Subcutaneous abdominal adipose tissue (tissue), 5 donors: ENCODE measurements at regions not wholly inside any gene's neighbourhood (a gene's known extent, or its start where the extent isn't known, plus 50 kb on each side); places are given as distances from the start of the nearest gene placed in this dataset.

ENCODE experiments used
- H3K27ac ChIP-seq: one replicate; pipeline ENCODE4 v1.7.0; 2013; ENCODE audit warnings: low read depth, mild to moderate bottlenecking, inconsistent platforms, low read length, moderate library complexity
- H3K27me3 ChIP-seq, 5 donors: one replicate each; pipeline ENCODE4 v1.7.0; 2013; ENCODE audit warnings: low read length in 5 of 5, inconsistent platforms in 1 of 5; ENCODE audit not compliant: control insufficient read depth in 5 of 5, insufficient read depth in 4 of 5
- H3K36me3 ChIP-seq, 5 donors: one replicate each; pipeline ENCODE4 v1.7.0; 2013; ENCODE audit warnings: low read length in 5 of 5; ENCODE audit not compliant: control insufficient read depth in 5 of 5, insufficient read depth in 5 of 5
- H3K4me1 ChIP-seq, 5 donors: one replicate each; pipeline ENCODE4 v1.7.0; 2013; ENCODE audit warnings: low read length in 5 of 5, mild to moderate bottlenecking in 3 of 5, moderate library complexity in 1 of 5; ENCODE audit not compliant: control insufficient read depth in 5 of 5, insufficient read depth in 5 of 5
- H3K4me3 ChIP-seq, 5 donors: one replicate each; pipeline ENCODE4 v1.7.0; 2013; ENCODE audit warnings: low read length in 5 of 5, low read depth in 1 of 5
- H3K9ac ChIP-seq, 5 donors: one replicate each; pipeline ENCODE4 v1.7.0; 2013; ENCODE audit warnings: low read length in 5 of 5, mild to moderate bottlenecking in 4 of 5, moderate library complexity in 3 of 5
- H3K9me3 ChIP-seq, 5 donors: one replicate each; pipeline ENCODE4 v1.7.0; 2013; ENCODE audit warnings: low read length in 5 of 5; ENCODE audit not compliant: control insufficient read depth in 5 of 5
- donor health status: healthy.
- donor health status: healthy.
- donor health status: healthy.
- donor health status: healthy.
- donor health status: healthy.

DNA sequence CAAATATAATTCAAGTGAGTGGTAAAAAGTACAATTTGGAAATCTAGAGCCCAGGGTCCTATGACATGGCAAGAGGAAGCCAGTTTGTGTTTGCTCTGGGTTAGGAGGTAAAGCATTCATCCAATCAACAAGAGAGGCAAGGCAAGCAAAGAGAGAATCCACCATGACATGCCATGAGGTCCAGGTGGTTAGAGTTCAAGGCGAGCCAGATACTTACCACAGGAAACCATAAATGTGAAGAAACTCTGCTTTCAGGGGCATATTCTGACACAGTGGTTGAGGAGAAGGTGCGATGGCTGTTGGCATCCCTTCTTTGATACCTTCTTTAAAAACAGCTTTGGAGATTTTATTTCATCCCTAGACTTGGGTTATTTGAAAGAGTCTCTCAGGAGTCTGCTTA, 193.8 kb upstream of the MAN1A1 start:
- Histone ChIP-seq H3K27me3 (no peaks in the 10 kb centered on the region), H3K9me3 (no peaks in the 10 kb centered on the region), H3K4me1 (peaks cover 2 to 12% (median 10%) of the 10 kb centered on the region in 5 donors), H3K9ac (no peak overlapping the region), H3K4me3 (no peak overlapping the region), H3K36me3 (no peaks in the 10 kb centered on the region), H3K27ac (no peak overlapping the region)

DNA sequence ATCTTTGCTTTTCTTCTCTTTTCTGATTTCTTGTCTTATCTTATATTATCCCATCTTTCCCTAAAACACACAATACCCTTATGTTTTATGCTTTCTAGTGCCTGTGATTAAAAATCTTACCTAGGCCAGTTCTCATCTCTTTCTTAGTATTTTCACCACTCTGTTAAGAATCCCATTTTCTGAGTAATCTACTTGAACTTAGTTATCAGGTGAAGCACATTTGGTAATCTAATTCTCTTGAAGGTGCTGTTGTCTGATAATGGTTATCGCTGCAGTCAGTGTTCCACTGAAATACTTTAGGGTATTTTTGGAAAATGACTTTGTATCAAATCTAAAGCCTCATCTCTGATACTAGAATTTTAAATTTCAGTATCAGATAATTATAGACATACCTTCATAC, 192.5 kb upstream of the MAN1A1 start:
- Histone ChIP-seq H3K36me3 (no peaks in the 10 kb centered on the region), H3K4me3 (no peak overlapping the region), H3K9me3 (no peaks in the 10 kb centered on the region), H3K27me3 (no peaks in the 10 kb centered on the region), H3K27ac (no peak overlapping the region), H3K4me1 (peaks cover 2 to 12% (median 10%) of the 10 kb centered on the region in 5 donors), H3K9ac (no peak overlapping the region)

DNA sequence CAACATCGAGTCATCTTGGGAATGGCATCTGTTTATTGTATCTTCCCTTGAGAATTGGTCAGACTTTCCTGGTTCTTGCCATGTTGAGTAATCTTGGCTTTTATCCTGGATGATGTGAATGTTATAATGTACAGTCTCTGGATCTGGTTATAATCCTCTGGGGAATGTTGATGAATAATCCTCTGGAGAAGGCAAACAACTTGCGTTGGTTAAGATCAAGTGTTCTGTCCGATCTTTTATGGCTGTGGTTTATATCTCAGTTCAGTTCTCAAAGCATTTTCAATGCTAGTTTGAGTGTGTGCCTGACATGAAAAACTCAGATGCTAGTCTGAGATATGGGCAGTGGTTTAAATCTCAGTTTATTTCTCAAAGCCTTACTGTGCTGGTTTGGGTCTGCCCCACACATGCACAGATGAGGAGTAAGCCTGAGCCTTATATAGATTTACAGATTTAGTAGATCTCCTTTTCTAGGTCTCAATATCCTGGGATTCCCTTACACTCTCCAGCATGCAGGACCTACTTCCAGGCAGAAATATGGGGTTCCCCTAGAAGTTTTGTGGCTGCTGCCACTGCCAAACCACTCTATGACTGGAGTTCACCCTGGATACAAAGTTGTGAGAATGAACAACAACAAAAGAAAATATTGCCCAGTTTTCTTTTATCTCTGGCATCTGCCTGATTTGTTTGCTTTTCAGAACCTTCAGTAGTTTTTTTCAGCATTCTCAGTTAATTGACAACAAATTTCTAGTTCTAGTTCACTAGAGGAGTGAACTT, 191.8 kb upstream of the MAN1A1 start:
- no peaks in the 10 kb centered on the region for H3K36me3 ChIP-seq
- peaks cover 2 to 12% (median 10%) of the 10 kb centered on the region in 5 donors for H3K4me1 ChIP-seq
- no peaks in the 10 kb centered on the region for H3K27me3 ChIP-seq
- H3K4me3 ChIP-seq = no peak overlapping the region
- H3K9me3 ChIP-seq = no peaks in the 10 kb centered on the region
- no peak overlapping the region for H3K9ac ChIP-seq
- peak overlapping the region; percentile 19 for H3K27ac ChIP-seq

DNA sequence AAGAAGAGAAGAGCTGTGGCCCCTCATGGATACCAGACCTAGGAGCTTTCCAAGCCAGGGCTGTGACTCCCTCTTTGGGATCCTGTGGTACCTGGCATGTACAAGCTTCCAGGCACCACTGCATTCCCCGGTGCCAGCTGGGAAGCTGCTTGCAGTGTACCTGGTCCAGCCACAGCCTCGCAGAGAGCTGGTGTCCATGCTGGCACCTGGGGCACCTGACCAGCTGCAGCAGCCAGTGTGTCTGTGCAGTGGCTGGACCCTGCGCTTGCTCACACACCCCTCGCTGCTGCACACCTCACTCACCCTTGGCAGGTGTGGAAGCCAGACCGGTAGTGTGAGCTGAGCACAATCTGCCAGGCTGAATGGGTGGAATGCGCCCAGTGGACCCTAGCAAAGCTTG, 190.9 kb upstream of the MAN1A1 start:
- no peak overlapping the region for H3K4me3 ChIP-seq
- no peaks in the 10 kb centered on the region for H3K9me3 ChIP-seq
- H3K27ac ChIP-seq = no peak overlapping the region
- H3K9ac ChIP-seq = no peak overlapping the region
- no peaks in the 10 kb centered on the region for H3K27me3 ChIP-seq
- H3K36me3 ChIP-seq = no peaks in the 10 kb centered on the region
- peaks cover 2 to 12% (median 10%) of the 10 kb centered on the region in 5 donors for H3K4me1 ChIP-seq

DNA sequence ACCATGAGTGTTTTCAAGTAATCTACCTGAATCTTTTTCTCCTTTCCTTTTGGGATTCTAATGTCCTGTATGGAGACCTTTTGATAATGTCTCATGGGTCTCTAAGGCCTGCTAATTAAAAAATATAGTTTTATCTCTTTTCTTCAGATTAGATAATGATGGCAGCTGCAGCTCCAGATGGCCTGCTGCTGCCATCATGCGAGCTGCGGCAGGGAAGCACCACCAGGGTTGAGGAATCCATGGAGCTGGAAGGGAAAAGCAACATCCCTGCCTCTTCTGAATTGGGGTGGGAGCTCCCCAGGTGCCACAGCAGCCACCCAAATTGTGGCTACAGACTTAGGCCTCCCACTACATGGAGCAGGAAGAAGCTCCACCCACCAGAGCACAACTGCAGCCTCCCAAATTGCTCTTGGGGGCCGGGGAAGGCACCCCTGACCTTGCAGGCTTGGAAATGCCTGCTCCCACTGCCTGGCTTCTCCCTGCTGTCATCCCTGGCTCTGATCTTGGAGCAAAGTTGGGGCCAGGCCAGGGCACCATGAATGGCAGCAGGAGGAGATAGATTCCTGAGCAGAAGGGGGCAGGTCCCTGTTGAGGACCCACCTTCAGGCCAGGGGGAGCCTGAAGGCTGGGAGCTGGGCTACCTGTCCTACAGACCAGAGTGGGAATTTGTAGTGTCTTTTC, 189.6 kb upstream of the MAN1A1 start:
- no peaks in the 10 kb centered on the region for H3K9me3 ChIP-seq
- no peak overlapping the region for H3K4me3 ChIP-seq
- H3K9ac ChIP-seq = no peak overlapping the region
- H3K4me1 ChIP-seq = peaks cover 2 to 12% (median 10%) of the 10 kb centered on the region in 5 donors
- no peak overlapping the region for H3K27ac ChIP-seq
- H3K36me3 ChIP-seq = no peaks in the 10 kb centered on the region
- no peaks in the 10 kb centered on the region for H3K27me3 ChIP-seq

DNA sequence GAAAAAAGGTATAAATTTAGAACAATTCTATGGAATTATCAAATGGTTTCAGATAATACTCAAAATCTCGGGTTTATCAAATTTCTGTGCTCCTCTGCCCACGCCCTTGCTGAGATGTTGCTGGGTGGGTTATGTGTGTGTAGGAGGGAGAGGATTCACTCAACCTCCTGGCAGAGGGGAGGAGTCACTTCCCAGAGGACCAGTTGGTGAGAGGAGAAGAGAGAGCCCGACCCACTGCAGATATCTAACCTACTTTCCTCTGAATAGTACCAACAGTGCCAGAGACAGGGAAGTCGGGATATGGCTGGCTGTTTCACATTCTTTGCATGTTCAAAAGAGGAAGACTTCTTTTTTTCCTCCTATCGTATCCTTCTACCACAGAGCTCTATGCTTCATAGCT, 187.1 kb upstream of the MAN1A1 start:
- Histone ChIP-seq H3K9ac (no peak overlapping the region), H3K4me1 (peaks cover 5 to 23% (median 21%) of the 10 kb centered on the region in 5 donors), H3K4me3 (no peak overlapping the region), H3K36me3 (no peaks in the 10 kb centered on the region), H3K27ac (no peak overlapping the region), H3K27me3 (no peaks in the 10 kb centered on the region), H3K9me3 (no peaks in the 10 kb centered on the region)

DNA sequence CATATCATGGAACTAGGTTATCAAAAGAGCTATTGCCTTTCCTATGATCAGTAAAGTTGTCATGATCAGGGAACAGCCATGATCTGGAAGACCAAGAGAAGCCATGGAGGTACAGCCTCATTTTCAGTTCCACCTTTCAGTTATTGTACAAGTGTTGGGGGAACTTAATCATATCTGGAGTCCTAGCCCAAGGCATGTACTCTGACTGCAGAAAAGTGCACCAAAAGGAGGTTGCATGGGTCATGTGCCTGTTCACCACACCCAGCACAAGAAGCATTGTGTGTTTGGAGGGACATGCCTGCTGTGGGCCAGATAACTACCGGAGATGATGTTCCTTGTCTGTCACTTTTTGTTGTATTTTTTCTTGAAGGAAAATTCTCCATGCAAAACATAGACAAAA, 185.8 kb upstream of the MAN1A1 start:
- Histone ChIP-seq H3K4me3 (no peak overlapping the region), H3K27ac (no peak overlapping the region), H3K36me3 (no peaks in the 10 kb centered on the region), H3K9ac (no peak overlapping the region), H3K4me1 (peaks cover 2 to 14% (median 11%) of the 10 kb centered on the region in 5 donors), H3K9me3 (no peaks in the 10 kb centered on the region), H3K27me3 (no peaks in the 10 kb centered on the region)

DNA sequence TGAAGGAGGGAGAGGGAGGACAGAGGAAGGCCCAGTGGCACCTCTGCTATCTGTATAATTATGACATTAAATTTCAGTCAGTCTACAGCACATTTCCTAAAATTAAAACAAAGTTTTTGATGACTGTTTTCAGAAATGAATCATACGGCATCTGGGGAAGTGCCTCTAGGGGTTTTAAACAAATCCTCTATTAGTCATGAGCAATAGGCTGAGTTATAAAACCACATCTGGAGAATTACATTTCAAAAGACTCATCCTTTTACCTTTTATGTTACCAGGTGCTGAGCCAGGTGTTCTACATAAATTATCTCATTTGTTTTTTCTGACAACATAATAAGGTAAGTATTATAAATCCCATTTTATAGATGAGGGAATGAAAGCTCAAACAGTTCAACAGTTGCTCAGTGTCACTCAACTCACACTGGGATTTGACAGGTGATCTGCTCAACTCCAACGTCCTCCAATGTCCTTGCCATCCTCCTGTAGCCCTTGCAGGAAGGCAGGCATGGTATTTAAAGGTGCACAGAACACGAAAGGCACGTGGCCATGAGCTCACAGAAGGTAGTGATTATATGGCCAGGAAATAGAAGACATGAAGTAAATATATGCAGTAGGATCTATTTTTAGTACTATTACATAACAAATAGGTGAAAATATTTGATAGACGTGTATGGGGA, 184.2 kb upstream of the MAN1A1 start:
- peak overlapping the region; percentile 26 for H3K27ac ChIP-seq
- H3K9ac ChIP-seq = no peak overlapping the region
- no peaks in the 10 kb centered on the region for H3K36me3 ChIP-seq
- peaks cover 2 to 12% (median 10%) of the 10 kb centered on the region in 5 donors for H3K4me1 ChIP-seq
- H3K9me3 ChIP-seq = no peaks in the 10 kb centered on the region
- no peak overlapping the region for H3K4me3 ChIP-seq
- H3K27me3 ChIP-seq = no peaks in the 10 kb centered on the region

DNA sequence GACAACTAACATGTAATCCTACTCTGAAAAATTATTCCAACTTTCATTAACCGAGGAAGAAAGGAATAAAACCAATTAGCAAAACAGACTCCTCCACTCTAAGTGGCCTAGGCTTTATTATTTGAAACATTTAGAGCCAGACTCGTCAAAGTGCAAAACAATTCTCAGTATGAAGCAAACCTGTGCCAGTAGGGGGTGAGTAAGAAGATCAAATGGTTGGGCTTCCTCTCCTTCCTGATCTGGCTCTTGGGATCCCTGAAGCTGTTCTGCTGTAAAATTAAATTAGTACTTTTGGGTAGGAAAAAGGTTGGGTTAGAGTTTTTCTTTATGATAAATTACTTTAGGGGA, 177.6 kb upstream of the MAN1A1 start:
- Histone ChIP-seq H3K27me3 (no peaks in the 10 kb centered on the region), H3K9me3 (no peaks in the 10 kb centered on the region), H3K9ac (no peak overlapping the region), H3K27ac (no peak overlapping the region), H3K4me3 (no peak overlapping the region), H3K4me1 (no peaks in the 10 kb centered on the region), H3K36me3 (no peaks in the 10 kb centered on the region)

DNA sequence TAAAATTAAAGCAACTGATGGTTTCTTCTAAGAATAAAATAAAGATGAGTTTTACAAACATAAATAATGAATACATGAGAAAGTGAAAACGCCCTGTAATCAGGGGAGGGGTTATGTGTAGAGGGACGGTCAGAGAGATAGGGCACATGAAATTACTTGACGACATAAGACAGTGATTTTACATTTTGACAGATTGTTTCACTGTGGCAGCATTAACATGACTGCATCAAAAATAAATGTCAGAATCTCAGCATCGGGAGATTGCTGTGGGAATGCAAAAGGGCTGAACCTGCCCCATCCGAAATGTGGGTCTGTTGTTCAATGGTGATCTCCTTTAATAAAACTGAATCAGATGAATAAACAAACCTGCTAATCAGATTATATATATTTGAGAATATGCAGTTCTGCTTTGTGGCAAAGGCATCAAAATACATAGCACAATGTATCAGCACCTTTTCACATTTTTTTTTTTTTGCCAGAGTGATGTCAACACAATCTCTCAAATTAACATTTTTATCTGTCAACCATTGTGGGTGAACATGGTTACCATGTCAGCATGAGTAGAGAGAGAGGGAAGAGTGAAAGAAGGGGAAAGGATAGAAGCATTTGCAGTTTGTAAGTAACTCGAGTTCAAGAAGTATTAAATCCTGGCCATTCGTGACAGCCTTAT, 177.1 kb upstream of the MAN1A1 start:
- H3K27ac ChIP-seq = no peak overlapping the region
- no peaks in the 10 kb centered on the region for H3K36me3 ChIP-seq
- H3K4me3 ChIP-seq = no peak overlapping the region
- H3K9me3 ChIP-seq = no peaks in the 10 kb centered on the region
- H3K4me1 ChIP-seq = no peaks in the 10 kb centered on the region
- H3K27me3 ChIP-seq = no peaks in the 10 kb centered on the region
- H3K9ac ChIP-seq = no peak overlapping the region
